ENCODE measurements at regions not wholly inside any gene's neighbourhood (a gene's known extent, or its start where the extent isn't known, plus 50 kb on each side); places are given as distances from the start of the nearest gene placed in this dataset.

DNA sequence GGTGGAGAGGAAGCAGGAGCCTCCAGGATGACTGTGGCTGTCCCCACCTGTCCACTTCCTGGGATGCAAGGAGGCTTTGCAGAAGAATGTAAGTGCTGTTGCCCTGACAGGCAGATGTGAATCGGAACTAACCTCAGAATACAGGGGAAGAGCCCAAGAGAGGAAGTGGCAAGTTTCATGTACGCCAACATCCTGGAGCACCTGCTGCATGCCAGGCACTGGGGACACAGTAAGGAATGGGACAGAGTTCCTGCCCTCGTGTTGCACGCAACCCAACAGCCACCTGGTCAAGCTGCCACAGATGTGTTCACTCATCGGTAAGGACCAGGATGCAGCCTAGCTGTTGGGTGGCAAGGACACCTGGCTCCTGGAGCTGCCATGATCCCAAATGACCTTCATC, 98.6 kb upstream of the RPL38 start:
- no peaks in the 10 kb centered on the region for H3K9me3 ChIP-seq
- H3K27me3 ChIP-seq, result peaks cover 0 to 77% of the 10 kb centered on the region in 2 donors
- DNase-seq (no peak), ATAC-seq (no peak)
- H3K4me1 ChIP-seq, result no peaks in the 10 kb centered on the region
- TF ChIP-seq, protein P1, sequence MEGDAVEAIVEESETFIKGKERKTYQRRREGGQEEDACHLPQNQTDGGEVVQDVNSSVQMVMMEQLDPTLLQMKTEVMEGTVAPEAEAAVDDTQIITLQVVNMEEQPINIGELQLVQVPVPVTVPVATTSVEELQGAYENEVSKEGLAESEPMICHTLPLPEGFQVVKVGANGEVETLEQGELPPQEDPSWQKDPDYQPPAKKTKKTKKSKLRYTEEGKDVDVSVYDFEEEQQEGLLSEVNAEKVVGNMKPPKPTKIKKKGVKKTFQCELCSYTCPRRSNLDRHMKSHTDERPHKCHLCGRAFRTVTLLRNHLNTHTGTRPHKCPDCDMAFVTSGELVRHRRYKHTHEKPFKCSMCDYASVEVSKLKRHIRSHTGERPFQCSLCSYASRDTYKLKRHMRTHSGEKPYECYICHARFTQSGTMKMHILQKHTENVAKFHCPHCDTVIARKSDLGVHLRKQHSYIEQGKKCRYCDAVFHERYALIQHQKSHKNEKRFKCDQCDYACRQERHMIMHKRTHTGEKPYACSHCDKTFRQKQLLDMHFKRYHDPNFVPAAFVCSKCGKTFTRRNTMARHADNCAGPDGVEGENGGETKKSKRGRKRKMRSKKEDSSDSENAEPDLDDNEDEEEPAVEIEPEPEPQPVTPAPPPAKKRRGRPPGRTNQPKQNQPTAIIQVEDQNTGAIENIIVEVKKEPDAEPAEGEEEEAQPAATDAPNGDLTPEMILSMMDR (IDR thresholded peaks at IDR 0.05), result no peak
- H3K36me3 ChIP-seq, result no peaks in the 10 kb centered on the region
- no peak overlapping the region for H3K27ac ChIP-seq
- intact Hi-C loops (cut with DNase I), result no loop called here
- H3K4me3 ChIP-seq, result no peak overlapping the region

DNA sequence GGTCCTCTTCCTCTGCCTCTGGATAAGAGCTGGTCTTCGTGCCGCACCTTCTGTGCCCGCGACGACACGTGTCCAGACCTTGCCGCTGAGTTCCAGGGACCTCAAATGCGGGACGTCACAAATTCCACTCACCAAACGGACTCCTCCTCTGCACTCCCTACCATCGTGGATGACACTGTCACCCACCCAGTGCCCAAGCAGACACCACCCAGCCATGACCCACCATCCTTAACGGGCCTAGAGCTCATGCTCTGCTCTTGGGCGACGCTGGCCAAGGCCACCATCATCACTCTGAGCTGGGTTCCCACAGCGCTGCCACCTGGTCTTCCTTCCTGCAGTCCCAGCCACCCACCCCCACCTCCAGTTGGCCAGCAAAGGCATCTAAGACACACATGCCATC, 96.4 kb upstream of the RPL38 start:
- no peak for ATAC-seq
- intact Hi-C loops (cut with DNase I), result no loop called here
- no peaks in the 10 kb centered on the region for H3K36me3 ChIP-seq
- H3K9me3 ChIP-seq, result no peaks in the 10 kb centered on the region
- TF ChIP-seq, protein P1 (IDR thresholded peaks at IDR 0.05), result no peak
- no peak overlapping the region for H3K27ac ChIP-seq
- no peak for DNase-seq
- no peak overlapping the region for H3K4me3 ChIP-seq
- H3K4me1 ChIP-seq, result no peaks in the 10 kb centered on the region
- peaks cover 0 to 61% of the 10 kb centered on the region in 2 donors for H3K27me3 ChIP-seq

DNA sequence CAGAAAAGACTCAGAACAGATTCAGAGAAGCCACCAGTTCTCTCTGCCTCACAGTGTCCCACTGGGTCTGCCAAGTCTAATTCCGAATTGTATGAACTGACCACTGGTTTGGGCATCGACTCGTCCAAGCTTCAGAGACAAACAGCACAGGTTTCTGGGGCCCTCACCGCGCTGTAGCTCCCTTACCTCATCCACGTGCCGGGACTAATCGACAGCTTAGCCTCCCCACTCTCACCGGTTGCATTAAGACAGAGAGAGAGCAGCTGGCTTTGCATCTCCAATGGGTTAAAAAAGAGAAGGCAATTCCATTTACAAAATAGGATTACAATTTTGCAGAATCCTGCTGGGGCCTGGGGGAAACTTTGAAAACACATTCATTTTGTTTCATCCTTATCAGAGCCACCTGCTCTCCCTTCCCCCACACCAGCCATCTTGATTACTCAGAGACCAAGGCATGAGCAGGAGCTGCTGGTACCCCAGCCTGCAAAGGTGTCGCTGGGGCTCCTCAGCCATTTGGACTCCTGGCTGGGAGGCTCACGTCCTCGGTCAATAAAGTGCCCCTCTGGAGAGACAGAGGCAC, 95.3 kb upstream of the RPL38 start:
- H3K9me3 ChIP-seq, result peaks cover 0 to 2% of the 10 kb centered on the region in 2 donors
- H3K27me3 ChIP-seq, result peaks cover 0 to 52% of the 10 kb centered on the region in 2 donors
- no peak overlapping the region for H3K4me3 ChIP-seq
- DNase-seq (no peak), ATAC-seq (no peak)
- TF ChIP-seq, protein P1 (IDR thresholded peaks at IDR 0.05), result no peak
- intact Hi-C loops (cut with DNase I), result no loop called here
- no peaks in the 10 kb centered on the region for H3K36me3 ChIP-seq
- H3K27ac ChIP-seq, result no peak overlapping the region
- no peaks in the 10 kb centered on the region for H3K4me1 ChIP-seq

DNA sequence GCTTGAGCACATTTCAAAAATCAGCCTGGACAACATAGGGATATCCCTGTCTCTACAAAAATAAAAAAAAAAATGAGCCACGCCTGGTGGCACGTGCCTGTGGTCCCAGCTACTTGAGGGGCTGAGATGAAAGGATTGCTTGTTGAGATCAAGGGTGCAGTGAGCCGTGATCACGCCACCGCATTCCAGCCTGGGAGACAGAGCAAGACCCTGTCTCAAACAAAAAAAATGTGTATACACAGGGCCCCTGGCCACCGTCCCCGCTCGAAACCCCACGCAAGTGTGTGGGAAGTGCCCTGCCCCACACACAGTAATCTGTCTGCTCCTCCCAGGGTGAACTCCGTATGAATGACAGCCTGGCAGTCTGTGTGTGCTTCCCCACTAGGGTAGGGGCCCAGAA, 93.0 kb upstream of the RPL38 start:
- intact Hi-C loops (cut with DNase I), result no loop called here
- TF ChIP-seq, protein P1 (IDR thresholded peaks at IDR 0.05), result no peak
- Histone ChIP-seq H3K4me3 (no peak overlapping the region), H3K9me3 (peaks cover 0 to 3% of the 10 kb centered on the region in 2 donors), H3K27me3 (peaks cover 0 to 64% of the 10 kb centered on the region in 2 donors), H3K4me1 (no peaks in the 10 kb centered on the region), H3K27ac (no peak overlapping the region), H3K36me3 (no peaks in the 10 kb centered on the region)
- DNase-seq (peak in 1 of 4 donors; percentile 32), ATAC-seq (no peak)

DNA sequence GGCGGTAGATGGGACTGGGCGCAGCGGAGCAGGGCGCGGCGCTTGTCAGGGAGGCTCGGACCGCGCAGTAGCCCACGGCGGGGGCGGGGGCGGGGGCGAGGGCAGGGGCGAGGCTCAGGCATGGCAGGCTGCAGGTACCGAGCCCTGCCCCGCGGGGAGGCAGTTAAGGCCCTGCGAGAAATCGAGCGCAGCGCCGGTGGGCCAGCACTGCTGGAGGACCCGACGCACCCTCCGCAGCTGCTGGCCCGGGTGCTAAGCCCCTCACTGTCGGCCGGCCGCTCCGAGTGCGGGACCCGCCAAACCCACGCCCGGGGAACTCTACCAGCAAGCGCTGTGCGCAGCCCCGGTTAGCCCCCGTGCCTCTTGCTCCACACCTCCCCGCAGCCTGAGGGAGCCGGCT, 90.2 kb upstream of the RPL38 start:
- Histone ChIP-seq H3K4me3 (no peak overlapping the region), H3K9me3 (peaks cover 0 to 3% of the 10 kb centered on the region in 2 donors), H3K4me1 (no peaks in the 10 kb centered on the region), H3K36me3 (no peaks in the 10 kb centered on the region), H3K27me3 (peaks cover 0 to 69% of the 10 kb centered on the region in 2 donors), H3K27ac (no peak overlapping the region)
- DNase-seq, result no peak
- ATAC-seq, result no peak
- TF ChIP-seq, protein P1 (IDR thresholded peaks at IDR 0.05), result no peak
- intact Hi-C loops (cut with DNase I), result no loop called here

All from left lung (tissue), 4 donors.